ENCODE measurements at regions not wholly inside any gene's neighbourhood (a gene's known extent, or its start where the extent isn't known, plus 50 kb on each side); places are given as distances from the start of the nearest gene placed in this dataset.

- Histone ChIP-seq H3K36me3 (ENCODE audit: control insufficient read depth in 2 of 2, extremely low read depth in 1 of 2, insufficient read depth in 2 of 2, low read length in 2 of 2) (no peaks in the 10 kb centered on the region), H3K4me2 (ENCODE audit: control insufficient read depth, extremely low read depth, insufficient read depth, low read depth, low read length) (no peak overlapping the region), H3K9ac (ENCODE audit: control insufficient read depth, extremely low read depth, insufficient read depth, low read length) (no peak overlapping the region), H3K27me3 (ENCODE audit: control insufficient read depth, extremely low read depth, insufficient read depth, low read length) (no peaks in the 10 kb centered on the region), H3K27ac (ENCODE audit: control insufficient read depth, insufficient read depth, low read length) (no peak overlapping the region), H3K4me1 (ENCODE audit: control insufficient read depth, extremely low read depth, insufficient read depth, low read length) (no peaks in the 10 kb centered on the region), H2AFZ (ENCODE audit: control insufficient read depth, low read length) (no peak overlapping the region), H4K20me1 (ENCODE audit: control insufficient read depth, extremely low read depth, insufficient read depth, low read length) (no peaks in the 10 kb centered on the region), H3K4me3 (ENCODE audit: control insufficient read depth in 2 of 3, extremely low read depth in 1 of 3, insufficient read depth in 2 of 3, low read depth in 1 of 3, low read length in 3 of 3) (no peak overlapping the region), H3K9me3 (ENCODE audit: control insufficient read depth, low read depth, low read length) (no peaks in the 10 kb centered on the region), H3K79me2 (ENCODE audit: control insufficient read depth, insufficient read depth, low read length) (no peaks in the 10 kb centered on the region), H3K9me1 (ENCODE audit: control insufficient read depth, extremely low read depth, insufficient read depth, low read length) (no peaks in the 10 kb centered on the region)
- no peak for TF ChIP-seq EZH2 (IDR thresholded peaks at IDR 0.05; ENCODE audit: low read length)
- TF ChIP-seq CTCF (optimal IDR thresholded peaks at IDR 0.05 in 1 of 3, IDR thresholded peaks at IDR 0.05 in 1 of 3, conservative IDR thresholded peaks at IDR 0.05 in 1 of 3; ENCODE audit: extremely low read depth in 1 of 3, insufficient read depth in 2 of 3, low read length in 3 of 3): no peak
- DNase-seq (ENCODE audit: low read depth, low spot score): no peak
- FAIRE-seq: no peak
- dilution Hi-C loops (cut with MboI; ENCODE audit: extremely low pct_ligation_motif_present, low sequenced_read_pairs): no loop called here
These were observed 122.2 kb upstream of the NXPH2 start for GRCh38 chr2:138902239-138902871.

GRCh38 chr2:138901530-138901929, 121.3 kb upstream of the NXPH2 start:
- no peaks in the 10 kb centered on the region for H4K20me1 ChIP-seq (ENCODE audit: control insufficient read depth, extremely low read depth, insufficient read depth, low read length)
- H3K36me3 ChIP-seq (ENCODE audit: control insufficient read depth in 2 of 2, extremely low read depth in 1 of 2, insufficient read depth in 2 of 2, low read length in 2 of 2): no peaks in the 10 kb centered on the region
- no peak overlapping the region for H3K4me2 ChIP-seq (ENCODE audit: control insufficient read depth, extremely low read depth, insufficient read depth, low read depth, low read length)
- no peak overlapping the region for H3K27ac ChIP-seq (ENCODE audit: control insufficient read depth, insufficient read depth, low read length)
- no peak overlapping the region for H3K4me3 ChIP-seq (ENCODE audit: control insufficient read depth in 2 of 3, extremely low read depth in 1 of 3, insufficient read depth in 2 of 3, low read depth in 1 of 3, low read length in 3 of 3)
- no peaks in the 10 kb centered on the region for H3K9me1 ChIP-seq (ENCODE audit: control insufficient read depth, extremely low read depth, insufficient read depth, low read length)
- no peak overlapping the region for H3K9ac ChIP-seq (ENCODE audit: control insufficient read depth, extremely low read depth, insufficient read depth, low read length)
- no peaks in the 10 kb centered on the region for H3K4me1 ChIP-seq (ENCODE audit: control insufficient read depth, extremely low read depth, insufficient read depth, low read length)
- no peak for TF ChIP-seq EZH2 (IDR thresholded peaks at IDR 0.05; ENCODE audit: low read length)
- no peak for TF ChIP-seq CTCF (optimal IDR thresholded peaks at IDR 0.05 in 1 of 3, IDR thresholded peaks at IDR 0.05 in 1 of 3, conservative IDR thresholded peaks at IDR 0.05 in 1 of 3; ENCODE audit: extremely low read depth in 1 of 3, insufficient read depth in 2 of 3, low read length in 3 of 3)
- dilution Hi-C loops (cut with MboI; ENCODE audit: extremely low pct_ligation_motif_present, low sequenced_read_pairs): no loop called here
- no peak for FAIRE-seq
- DNase-seq (ENCODE audit: low read depth, low spot score): no peak
- H3K27me3 ChIP-seq (ENCODE audit: control insufficient read depth, extremely low read depth, insufficient read depth, low read length): no peaks in the 10 kb centered on the region
- no peaks in the 10 kb centered on the region for H3K79me2 ChIP-seq (ENCODE audit: control insufficient read depth, insufficient read depth, low read length)
- no peaks in the 10 kb centered on the region for H3K9me3 ChIP-seq (ENCODE audit: control insufficient read depth, low read depth, low read length)
- H2AFZ ChIP-seq (ENCODE audit: control insufficient read depth, low read length): no peak overlapping the region
